WTC11 (cell line): ENCODE measurements at regions not wholly inside any gene's neighbourhood (a gene's known extent, or its start where the extent isn't known, plus 50 kb on each side); places are given as distances from the start of the nearest gene placed in this dataset.

Experiments
- JUN ChIP-seq: sonication (generic); formaldehyde crosslinking; IDR thresholded peaks from 2 replicates; pipeline ENCODE4 v1.8.0; 2023; ENCODE audit warnings: mild to moderate bottlenecking, missing genetic modification reagents
- TF ChIP-seq, protein P1 (sequence below): sonication (generic); formaldehyde crosslinking; IDR thresholded peaks from 2 replicates; pipeline ENCODE4 v1.8.1; 2022; ENCODE audit warnings: low read depth, missing genetic modification reagents, borderline replicate concordance
- TF ChIP-seq, protein P2 (sequence below): fragments of 200-600 bp; IDR thresholded peaks from 2 replicates; pipeline ENCODE4 v1.8.0; 2022; ENCODE audit warnings: antibody characterized with exemption
- TF ChIP-seq, protein P3 (sequence below): sonication (generic); formaldehyde crosslinking; IDR thresholded peaks from 2 replicates; pipeline ENCODE4 v1.8.0; 2022; ENCODE audit warnings: mild to moderate bottlenecking, missing genetic modification reagents
- TF ChIP-seq, protein P4 (sequence below): sonication (generic); formaldehyde crosslinking; IDR thresholded peaks from 2 replicates; pipeline ENCODE4 v1.8.1; 2023; ENCODE audit warnings: mild to moderate bottlenecking, missing genetic modification reagents, moderate library complexity

DNA sequence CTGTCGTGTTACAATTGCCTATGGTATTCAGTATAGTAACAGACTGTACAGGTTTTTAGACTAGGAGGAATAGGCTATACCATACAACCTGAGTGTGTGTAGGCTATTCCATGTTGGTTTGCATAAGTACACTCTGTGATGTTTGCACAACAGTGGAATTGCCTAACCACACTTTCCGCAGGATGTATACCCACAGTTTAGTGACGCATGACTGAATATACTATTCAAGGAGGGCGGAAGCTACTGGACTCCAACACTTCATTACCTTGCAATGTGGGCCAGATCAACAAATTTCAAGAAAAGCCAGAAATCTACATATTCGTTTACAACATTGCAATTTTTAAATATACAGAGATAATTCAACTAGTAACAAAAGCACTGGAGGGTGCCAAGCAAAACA, 317.2 kb downstream of the PDGFC start:
- TF ChIP-seq, protein P1, sequence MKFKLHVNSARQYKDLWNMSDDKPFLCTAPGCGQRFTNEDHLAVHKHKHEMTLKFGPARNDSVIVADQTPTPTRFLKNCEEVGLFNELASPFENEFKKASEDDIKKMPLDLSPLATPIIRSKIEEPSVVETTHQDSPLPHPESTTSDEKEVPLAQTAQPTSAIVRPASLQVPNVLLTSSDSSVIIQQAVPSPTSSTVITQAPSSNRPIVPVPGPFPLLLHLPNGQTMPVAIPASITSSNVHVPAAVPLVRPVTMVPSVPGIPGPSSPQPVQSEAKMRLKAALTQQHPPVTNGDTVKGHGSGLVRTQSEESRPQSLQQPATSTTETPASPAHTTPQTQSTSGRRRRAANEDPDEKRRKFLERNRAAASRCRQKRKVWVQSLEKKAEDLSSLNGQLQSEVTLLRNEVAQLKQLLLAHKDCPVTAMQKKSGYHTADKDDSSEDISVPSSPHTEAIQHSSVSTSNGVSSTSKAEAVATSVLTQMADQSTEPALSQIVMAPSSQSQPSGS (CRISPR knock-in tag): no peak
- TF ChIP-seq, protein P2, sequence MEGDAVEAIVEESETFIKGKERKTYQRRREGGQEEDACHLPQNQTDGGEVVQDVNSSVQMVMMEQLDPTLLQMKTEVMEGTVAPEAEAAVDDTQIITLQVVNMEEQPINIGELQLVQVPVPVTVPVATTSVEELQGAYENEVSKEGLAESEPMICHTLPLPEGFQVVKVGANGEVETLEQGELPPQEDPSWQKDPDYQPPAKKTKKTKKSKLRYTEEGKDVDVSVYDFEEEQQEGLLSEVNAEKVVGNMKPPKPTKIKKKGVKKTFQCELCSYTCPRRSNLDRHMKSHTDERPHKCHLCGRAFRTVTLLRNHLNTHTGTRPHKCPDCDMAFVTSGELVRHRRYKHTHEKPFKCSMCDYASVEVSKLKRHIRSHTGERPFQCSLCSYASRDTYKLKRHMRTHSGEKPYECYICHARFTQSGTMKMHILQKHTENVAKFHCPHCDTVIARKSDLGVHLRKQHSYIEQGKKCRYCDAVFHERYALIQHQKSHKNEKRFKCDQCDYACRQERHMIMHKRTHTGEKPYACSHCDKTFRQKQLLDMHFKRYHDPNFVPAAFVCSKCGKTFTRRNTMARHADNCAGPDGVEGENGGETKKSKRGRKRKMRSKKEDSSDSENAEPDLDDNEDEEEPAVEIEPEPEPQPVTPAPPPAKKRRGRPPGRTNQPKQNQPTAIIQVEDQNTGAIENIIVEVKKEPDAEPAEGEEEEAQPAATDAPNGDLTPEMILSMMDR: no peak
- TF ChIP-seq, protein P3, sequence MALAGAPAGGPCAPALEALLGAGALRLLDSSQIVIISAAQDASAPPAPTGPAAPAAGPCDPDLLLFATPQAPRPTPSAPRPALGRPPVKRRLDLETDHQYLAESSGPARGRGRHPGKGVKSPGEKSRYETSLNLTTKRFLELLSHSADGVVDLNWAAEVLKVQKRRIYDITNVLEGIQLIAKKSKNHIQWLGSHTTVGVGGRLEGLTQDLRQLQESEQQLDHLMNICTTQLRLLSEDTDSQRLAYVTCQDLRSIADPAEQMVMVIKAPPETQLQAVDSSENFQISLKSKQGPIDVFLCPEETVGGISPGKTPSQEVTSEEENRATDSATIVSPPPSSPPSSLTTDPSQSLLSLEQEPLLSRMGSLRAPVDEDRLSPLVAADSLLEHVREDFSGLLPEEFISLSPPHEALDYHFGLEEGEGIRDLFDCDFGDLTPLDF: no peak
- no peak for TF ChIP-seq JUN (CRISPR knock-in tag)
- TF ChIP-seq, protein P4, sequence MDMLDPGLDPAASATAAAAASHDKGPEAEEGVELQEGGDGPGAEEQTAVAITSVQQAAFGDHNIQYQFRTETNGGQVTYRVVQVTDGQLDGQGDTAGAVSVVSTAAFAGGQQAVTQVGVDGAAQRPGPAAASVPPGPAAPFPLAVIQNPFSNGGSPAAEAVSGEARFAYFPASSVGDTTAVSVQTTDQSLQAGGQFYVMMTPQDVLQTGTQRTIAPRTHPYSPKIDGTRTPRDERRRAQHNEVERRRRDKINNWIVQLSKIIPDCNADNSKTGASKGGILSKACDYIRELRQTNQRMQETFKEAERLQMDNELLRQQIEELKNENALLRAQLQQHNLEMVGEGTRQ (CRISPR knock-in tag): no peak
